Smooth muscle cell (in vitro differentiated cells): ENCODE measurements at regions not wholly inside any gene's neighbourhood (a gene's known extent, or its start where the extent isn't known, plus 50 kb on each side); places are given as distances from the start of the nearest gene placed in this dataset.
"Not testable (repeated sequence)": the region's sequence is repeated elsewhere in the genome, so short reads cannot be mapped to it uniquely, and the experiment has no call there.

Source experiments
- DNase-seq: peaks from one replicate; lab custom pipeline; 2025; ENCODE audit not compliant: unreplicated experiment; lab: John Stamatoyannopoulos, UW
- H2AFZ ChIP-seq: fragments of 200-600 bp; sonication (generic); 2 replicates; pipeline ENCODE4 v1.6.0; 2016; ENCODE audit warnings: antibody characterized with exemption, low read depth, mild to moderate bottlenecking
- H3F3A ChIP-seq: fragments of 200-600 bp; sonication (generic); 2 replicates; pipeline ENCODE4 v1.6.0; 2017; ENCODE audit warnings: antibody characterized with exemption, low read depth
- H3K27ac ChIP-seq: fragments of 200-600 bp; sonication (generic); 2 replicates; pipeline ENCODE4 v1.5.1; 2016; ENCODE audit warnings: low read depth, mild to moderate bottlenecking
- H3K27me3 ChIP-seq: fragments of 200-600 bp; sonication (generic); 2 replicates; pipeline ENCODE4 v1.6.1; 2016; ENCODE audit warnings: low read depth, mild to moderate bottlenecking
- H3K36me3 ChIP-seq: fragments of 200-600 bp; sonication (generic); 2 replicates; pipeline ENCODE4 v1.5.1; 2016; ENCODE audit warnings: low read depth
- H3K4me1 ChIP-seq: fragments of 200-600 bp; sonication (generic); 2 replicates; pipeline ENCODE4 v1.5.1; 2016; ENCODE audit warnings: low read depth
- H3K4me2 ChIP-seq: fragments of 200-600 bp; sonication (generic); 2 replicates; pipeline ENCODE4 v1.6.0; 2016; ENCODE audit warnings: mild to moderate bottlenecking
- H3K4me3 ChIP-seq: fragments of 200-600 bp; sonication (generic); 2 replicates; pipeline ENCODE4 v1.5.1; 2016; ENCODE audit warnings: mild to moderate bottlenecking
- H3K79me2 ChIP-seq: fragments of 200-600 bp; sonication (generic); 2 replicates; pipeline ENCODE4 v1.6.0; 2016; ENCODE audit warnings: low read depth, mild to moderate bottlenecking
- H3K9ac ChIP-seq: fragments of 200-600 bp; sonication (generic); 2 replicates; pipeline ENCODE4 v1.6.0; 2016; ENCODE audit warnings: low read depth
- H3K9me3 ChIP-seq: fragments of 200-600 bp; sonication (generic); replicated peaks from 2 replicates; pipeline ENCODE4 v1.5.1; 2016; ENCODE audit warnings: low read depth
- H4K20me1 ChIP-seq: fragments of 200-600 bp; sonication (generic); 2 replicates; pipeline ENCODE4 v1.6.0; 2016; ENCODE audit warnings: low read depth
- WGBS: methylation state at CpG from one replicate; pipeline ENCODE4 v1.1.7; 2016; ENCODE audit warnings: low lambda C conversion rate; 5-methylcytosine and 5-hydroxymethylcytosine counted together
- TF ChIP-seq, protein P1 (sequence below): fragments of 200-600 bp; sonication (generic); IDR thresholded peaks from 2 replicates; pipeline ENCODE4 v1.5.1; 2017; ENCODE audit warnings: borderline replicate concordance, mild to moderate bottlenecking, antibody characterized with exemption; ENCODE audit not compliant: insufficient read depth, poor library complexity, severe bottlenecking

- Histone ChIP-seq H3K27ac (no peak overlapping the region), H3K9me3 (no peaks in the 10 kb centered on the region), H3K27me3 (no peaks in the 10 kb centered on the region), H4K20me1 (no peaks in the 10 kb centered on the region), H3K4me2 (no peak overlapping the region), H3K79me2 (no peaks in the 10 kb centered on the region), H3K4me1 (peaks cover 13% of the 10 kb centered on the region), H2AFZ (no peak overlapping the region), H3K9ac (no peak overlapping the region), H3F3A (no peaks in the 10 kb centered on the region), H3K4me3 (no peak overlapping the region), H3K36me3 (no peaks in the 10 kb centered on the region)
- TF ChIP-seq, protein P1, sequence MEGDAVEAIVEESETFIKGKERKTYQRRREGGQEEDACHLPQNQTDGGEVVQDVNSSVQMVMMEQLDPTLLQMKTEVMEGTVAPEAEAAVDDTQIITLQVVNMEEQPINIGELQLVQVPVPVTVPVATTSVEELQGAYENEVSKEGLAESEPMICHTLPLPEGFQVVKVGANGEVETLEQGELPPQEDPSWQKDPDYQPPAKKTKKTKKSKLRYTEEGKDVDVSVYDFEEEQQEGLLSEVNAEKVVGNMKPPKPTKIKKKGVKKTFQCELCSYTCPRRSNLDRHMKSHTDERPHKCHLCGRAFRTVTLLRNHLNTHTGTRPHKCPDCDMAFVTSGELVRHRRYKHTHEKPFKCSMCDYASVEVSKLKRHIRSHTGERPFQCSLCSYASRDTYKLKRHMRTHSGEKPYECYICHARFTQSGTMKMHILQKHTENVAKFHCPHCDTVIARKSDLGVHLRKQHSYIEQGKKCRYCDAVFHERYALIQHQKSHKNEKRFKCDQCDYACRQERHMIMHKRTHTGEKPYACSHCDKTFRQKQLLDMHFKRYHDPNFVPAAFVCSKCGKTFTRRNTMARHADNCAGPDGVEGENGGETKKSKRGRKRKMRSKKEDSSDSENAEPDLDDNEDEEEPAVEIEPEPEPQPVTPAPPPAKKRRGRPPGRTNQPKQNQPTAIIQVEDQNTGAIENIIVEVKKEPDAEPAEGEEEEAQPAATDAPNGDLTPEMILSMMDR: no peak
- no peak for DNase-seq
- WGBS: 72% methylated on average over 5 of the region's 5 CpGs
Measured at GRCh38 chr11:115636753-115637527, 132.7 kb upstream of the CADM1 start.

DNA sequence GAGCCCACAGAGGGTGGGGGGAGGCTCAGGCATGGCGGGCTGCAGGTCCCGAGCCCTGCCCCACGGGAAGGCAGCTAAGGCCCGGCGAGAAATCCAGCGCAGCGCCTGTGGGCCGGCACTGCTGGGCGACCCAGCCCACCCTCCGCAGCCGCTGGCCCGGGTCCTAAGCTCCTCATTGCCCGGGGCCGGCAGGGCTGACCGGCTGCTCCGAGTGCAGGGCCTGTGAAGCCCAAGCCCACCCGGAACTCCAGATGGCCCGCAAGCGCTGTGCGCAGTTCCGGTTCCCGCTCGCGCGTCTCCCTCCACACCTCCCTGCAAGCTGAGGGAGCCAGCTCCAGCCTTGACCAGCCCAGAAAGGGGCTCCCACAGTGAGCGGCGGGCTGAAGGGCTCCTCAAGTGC lies 129.8 kb upstream of the CADM1 start:
- WGBS: 98% methylated on average over 22 of the region's 27 CpGs
- H3K9me3 ChIP-seq, H3K27ac ChIP-seq, H3K4me3 ChIP-seq, H2AFZ ChIP-seq, H3K27me3 ChIP-seq, H3F3A ChIP-seq, DNase-seq, H3K4me2 ChIP-seq, H4K20me1 ChIP-seq, H3K9ac ChIP-seq, H3K79me2 ChIP-seq, H3K36me3 ChIP-seq: not testable (repeated sequence)
- peaks cover 31% of the 10 kb centered on the region for H3K4me1 ChIP-seq

- TF ChIP-seq, protein P1: no peak
- DNase-seq: no peak
- Histone ChIP-seq H3K27ac (no peak overlapping the region), H2AFZ (no peak overlapping the region), H3K36me3 (no peaks in the 10 kb centered on the region), H3K9me3 (no peaks in the 10 kb centered on the region), H3K9ac (no peak overlapping the region), H3K27me3 (no peaks in the 10 kb centered on the region), H3K4me2 (no peak overlapping the region), H3F3A (no peaks in the 10 kb centered on the region), H3K4me3 (no peak overlapping the region), H3K4me1 (peaks cover 24% of the 10 kb centered on the region), H4K20me1 (no peaks in the 10 kb centered on the region), H3K79me2 (no peaks in the 10 kb centered on the region)
- 64% methylated on average over 2 of the region's 2 CpGs for WGBS
Measured at GRCh38 chr11:115632061-115632460, 127.8 kb upstream of the CADM1 start.

GRCh38 chr11:115631609-115632008 lies 127.4 kb upstream of the CADM1 start:
- Histone ChIP-seq H3K27me3 (no peaks in the 10 kb centered on the region), H3F3A (no peaks in the 10 kb centered on the region), H3K36me3 (no peaks in the 10 kb centered on the region), H4K20me1 (no peaks in the 10 kb centered on the region), H3K9me3 (no peaks in the 10 kb centered on the region), H3K79me2 (no peaks in the 10 kb centered on the region), H3K4me2 (no peak overlapping the region), H3K9ac (no peak overlapping the region), H3K4me3 (no peak overlapping the region), H3K27ac (no peak overlapping the region), H3K4me1 (peaks cover 19% of the 10 kb centered on the region), H2AFZ (no peak overlapping the region)
- TF ChIP-seq, protein P1: no peak
- no peak for DNase-seq
- 95% methylated on average over 4 of the region's 4 CpGs for WGBS
